ENCODE measurements at regions not wholly inside any gene's neighbourhood (a gene's known extent, or its start where the extent isn't known, plus 50 kb on each side); places are given as distances from the start of the nearest gene placed in this dataset.
A peak's percentile ranks its signal among the peaks of the same experiment; 100 is the strongest.

DNA sequence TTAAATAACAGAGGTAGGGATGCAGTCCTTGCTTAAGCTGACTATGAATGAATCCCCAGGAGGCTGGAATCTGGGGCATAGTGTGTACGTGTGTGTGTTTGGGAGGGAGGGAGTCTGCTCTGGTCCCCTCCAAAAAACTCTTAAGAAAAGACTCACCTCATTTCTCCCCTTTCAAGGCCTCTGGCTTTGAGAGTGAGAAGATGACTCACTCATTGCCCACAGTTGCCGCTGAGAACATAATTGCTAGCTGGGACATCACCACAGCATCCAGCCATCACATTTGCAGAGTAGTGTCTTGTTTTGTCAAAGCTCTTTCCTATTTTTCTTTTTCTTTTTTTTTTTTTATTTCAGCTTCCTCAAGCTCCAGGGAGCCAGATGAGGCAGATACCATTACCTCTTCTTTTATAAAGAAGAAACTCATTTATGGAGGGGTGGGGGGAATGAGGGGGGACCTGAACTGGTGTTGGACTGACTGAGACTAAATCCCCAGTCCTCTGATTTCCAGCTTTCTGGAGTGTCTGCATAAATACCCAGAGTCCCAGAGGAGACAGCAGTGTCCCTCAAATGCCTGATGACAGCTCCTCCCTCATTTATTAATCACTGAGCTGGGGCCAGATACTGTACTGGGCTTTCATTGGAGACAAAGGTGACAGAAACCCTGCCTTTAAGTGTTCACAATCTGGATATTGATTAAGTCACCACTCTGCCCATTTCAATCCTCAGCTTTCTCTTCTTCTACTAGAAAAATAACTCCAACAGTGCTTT, 61.9 kb upstream of the LAS1L start:
- peak overlapping the region; percentile 24 for H3K4me2 ChIP-seq (ENCODE audit: low read length)
- H3K9ac ChIP-seq (ENCODE audit: low read length), result no peak overlapping the region
- H3K9me2 ChIP-seq (ENCODE audit: insufficient read depth), result no peaks in the 10 kb centered on the region
- H3K27me3 ChIP-seq (ENCODE audit: insufficient read depth, low read length), result no peaks in the 10 kb centered on the region
- TF ChIP-seq EZH2 (IDR thresholded peaks at IDR 0.05) (no peak), CEBPB (IDR thresholded peaks at IDR 0.05; ENCODE audit: low read depth) (no peak), ELF1 (IDR thresholded peaks at IDR 0.05; ENCODE audit: borderline replicate concordance, low read depth) (no peak), ZNF274 (IDR thresholded peaks at IDR 0.05; ENCODE audit: low read depth, low read length) (no peak), TCF7L2 (IDR thresholded peaks at IDR 0.05; ENCODE audit: borderline replicate concordance, extremely low read depth, insufficient read depth, insufficient read length) (no peak), RAD21 (IDR thresholded peaks at IDR 0.05; ENCODE audit: low read depth) (no peak), JUND (IDR thresholded peaks at IDR 0.05) (no peak), CBX3 (IDR thresholded peaks at IDR 0.05; ENCODE audit: low read depth) (no peak), YY1 (IDR thresholded peaks at IDR 0.05; ENCODE audit: extremely low read depth, insufficient replicate concordance, low read depth, low read length) (no peak), ZFX (IDR thresholded peaks at IDR 0.05) (no peak), SIN3A (IDR thresholded peaks at IDR 0.05; ENCODE audit: low read depth) (no peak), SRF (IDR thresholded peaks at IDR 0.05; ENCODE audit: low read depth) (no peak)
- TF ChIP-seq, protein P1, sequence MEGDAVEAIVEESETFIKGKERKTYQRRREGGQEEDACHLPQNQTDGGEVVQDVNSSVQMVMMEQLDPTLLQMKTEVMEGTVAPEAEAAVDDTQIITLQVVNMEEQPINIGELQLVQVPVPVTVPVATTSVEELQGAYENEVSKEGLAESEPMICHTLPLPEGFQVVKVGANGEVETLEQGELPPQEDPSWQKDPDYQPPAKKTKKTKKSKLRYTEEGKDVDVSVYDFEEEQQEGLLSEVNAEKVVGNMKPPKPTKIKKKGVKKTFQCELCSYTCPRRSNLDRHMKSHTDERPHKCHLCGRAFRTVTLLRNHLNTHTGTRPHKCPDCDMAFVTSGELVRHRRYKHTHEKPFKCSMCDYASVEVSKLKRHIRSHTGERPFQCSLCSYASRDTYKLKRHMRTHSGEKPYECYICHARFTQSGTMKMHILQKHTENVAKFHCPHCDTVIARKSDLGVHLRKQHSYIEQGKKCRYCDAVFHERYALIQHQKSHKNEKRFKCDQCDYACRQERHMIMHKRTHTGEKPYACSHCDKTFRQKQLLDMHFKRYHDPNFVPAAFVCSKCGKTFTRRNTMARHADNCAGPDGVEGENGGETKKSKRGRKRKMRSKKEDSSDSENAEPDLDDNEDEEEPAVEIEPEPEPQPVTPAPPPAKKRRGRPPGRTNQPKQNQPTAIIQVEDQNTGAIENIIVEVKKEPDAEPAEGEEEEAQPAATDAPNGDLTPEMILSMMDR (IDR thresholded peaks at IDR 0.05 in 2 of 3, conservative IDR thresholded peaks at IDR 0.05 in 1 of 3; ENCODE audit: borderline replicate concordance in 1 of 3, insufficient read depth in 1 of 3, low read depth in 2 of 3, low read length in 2 of 3), result no peak
- POLR2A ChIA-PET, result no interaction called here
- intact Hi-C loops (cut with micrococcal nuclease), result loop anchor here (5.0 kb wide), 1 partner anchor 106 kb away; no protein-coding TSS in a partner anchor
- no peak for DNase-seq (ENCODE audit: low read depth, low spot score)
- H3K27ac ChIP-seq (ENCODE audit: low read depth, low read length), result no peak overlapping the region
- H3K9me3 ChIP-seq (ENCODE audit: control insufficient read depth in 1 of 2, insufficient read depth in 1 of 2, low read depth in 1 of 2, low read length in 2 of 2), result no peaks in the 10 kb centered on the region
- no peaks in the 10 kb centered on the region for H3K79me2 ChIP-seq (ENCODE audit: insufficient read depth, low read length)
- no TSS peak for BruUV-seq (replicated peaks)
- RAD21 ChIA-PET (ENCODE audit: low non-redundant PET in 1 of 2, low total read pairs in 2 of 2, uncharacterized antibody in 2 of 2, unreplicated experiment in 2 of 2), result interaction anchor here in 1 of 2 experiments (0.8 kb wide), 1 partner anchor 108 kb away, joined by 7 read pairs; no protein-coding TSS in a partner anchor
- no peak overlapping the region for H2AFZ ChIP-seq (ENCODE audit: low read depth, low read length, poor library complexity, severe bottlenecking)
- H4K20me1 ChIP-seq (ENCODE audit: insufficient read depth), result no peaks in the 10 kb centered on the region
- no peak for ATAC-seq
- no peak overlapping the region for H3K4me3 ChIP-seq (replicated peaks in 1 of 2; ENCODE audit: low read depth in 1 of 2, low read length in 2 of 2)
- CTCF ChIA-PET, result interaction anchor here (1.1 kb wide), 1 partner anchor 122 kb away, joined by 3 read pairs; no protein-coding TSS in a partner anchor
- no peaks in the 10 kb centered on the region for H3K36me3 ChIP-seq (ENCODE audit: control insufficient read depth in 1 of 2, insufficient read depth in 2 of 2, low read length in 2 of 2)
- peaks cover 5 to 11% of the 10 kb centered on the region in 2 experiments; a peak in 3 of 4 replicates for H3K4me1 ChIP-seq (ENCODE audit: control insufficient read depth in 1 of 2, insufficient read depth in 2 of 2, low read length in 2 of 2)
